Endothelial cell of umbilical vein (primary cell): ENCODE measurements at regions not wholly inside any gene's neighbourhood (a gene's known extent, or its start where the extent isn't known, plus 50 kb on each side); places are given as distances from the start of the nearest gene placed in this dataset.

ENCODE experiments used
- BruUV-seq: library from RNA; stranded (reverse); fragments of 400-500 nt; replicated peaks from 2 replicates; lab custom pipeline; 2021; lab: Mats Ljungman, UMichigan
- CTCF ChIA-PET: fragments of 300-600, 350-600 bp; sonication (Branson Sonifier 250); formaldehyde crosslinking; loops from one replicate; lab custom pipeline; 2021; ENCODE audit warnings: antibody characterized with exemption, inconsistent platforms; lab: Charles Lee
- POLR2A ChIA-PET: fragments of 300-600, 350-600 bp; sonication (Branson Sonifier 250); formaldehyde crosslinking; loops from one replicate; lab custom pipeline; 2021; ENCODE audit warnings: antibody characterized with exemption, inconsistent platforms; lab: Charles Lee
- DNase-seq: peaks from one replicate; pipeline ENCODE4 v3.0.0-alpha.2; 2011; ENCODE audit warnings: low read depth, low spot score
- FAIRE-seq: peaks from 2 replicates; lab custom pipeline; 2011; peaks lifted over from hg19 to GRCh38; lab: Jason Lieb, UNC
- H2AFZ ChIP-seq: 2 replicates; pipeline ENCODE4 v1.6.0; 2012; ENCODE audit warnings: low read depth, low read length, control low read depth, inconsistent platforms
- H3K27ac ChIP-seq: 2 replicates; pipeline ENCODE4 v1.5.1; 2011; ENCODE audit warnings: low read depth, mild to moderate bottlenecking, control low read depth, low read length, moderate library complexity; ENCODE audit not compliant: insufficient read depth
- H3K27me3 ChIP-seq, 2 experiments: 2 replicates each; pipeline versions ENCODE4 v1.6.0 to v1.6.1; 2011; ENCODE audit warnings: low read length in 2 of 2, mixed read lengths in 1 of 2; ENCODE audit not compliant: control insufficient read depth in 2 of 2, insufficient read depth in 2 of 2
- H3K36me3 ChIP-seq, 2 experiments: 2 replicates in 1 of 2; 3 replicates in 1 of 2; pipeline ENCODE4 v1.5.1; 2011; ENCODE audit warnings: low read length in 2 of 2, mild to moderate bottlenecking in 1 of 2, moderate library complexity in 1 of 2; ENCODE audit not compliant: control insufficient read depth in 2 of 2, insufficient read depth in 2 of 2; ENCODE audit errors: extremely low read depth in 1 of 2
- H3K4me1 ChIP-seq: 3 replicates; pipeline ENCODE4 v1.5.1; 2011; ENCODE audit warnings: mild to moderate bottlenecking, low read length; ENCODE audit not compliant: control insufficient read depth, insufficient read depth; ENCODE audit errors: extremely low read depth
- H3K4me2 ChIP-seq: 2 replicates; pipeline ENCODE4 v1.6.1; 2011; ENCODE audit warnings: low read length, control low read depth, mixed read lengths; ENCODE audit not compliant: insufficient read depth
- H3K4me3 ChIP-seq, 3 experiments: fragments of 200-600 bp in 1 of 3; sonication (generic), shearing (Covaris generic) in 1 of 3; replicated peaks in 1 of 3; 2 replicates each; pipeline ENCODE4 v1.5.1; 2011 to 2016; ENCODE audit warnings: control low read depth in 3 of 3, low read length in 3 of 3, mild to moderate bottlenecking in 2 of 3, inconsistent platforms in 1 of 3, low read depth in 1 of 3, moderate library complexity in 1 of 3; ENCODE audit not compliant: insufficient read depth in 1 of 3
- H3K79me2 ChIP-seq: 2 replicates; pipeline ENCODE4 v1.6.0; 2012; ENCODE audit warnings: low read length, inconsistent platforms; ENCODE audit not compliant: control insufficient read depth, insufficient read depth
- H3K9ac ChIP-seq: replicated peaks from 2 replicates; pipeline ENCODE3; 2011; ENCODE audit warnings: low read length, control low read depth; ENCODE audit not compliant: insufficient read depth; ENCODE audit errors: extremely low read depth
- H3K9me1 ChIP-seq: replicated peaks from 3 replicates; pipeline ENCODE4 v1.6.0; 2011; ENCODE audit warnings: mild to moderate bottlenecking, low read length; ENCODE audit not compliant: control insufficient read depth, insufficient read depth; ENCODE audit errors: extremely low read depth
- H3K9me3 ChIP-seq: replicated peaks from 2 replicates; pipeline ENCODE4 v1.5.1; 2012; ENCODE audit warnings: low read length, inconsistent platforms; ENCODE audit not compliant: control insufficient read depth, insufficient read depth
- H4K20me1 ChIP-seq: replicated peaks from 2 replicates; pipeline ENCODE3; 2011; ENCODE audit warnings: mild to moderate bottlenecking, low read length; ENCODE audit not compliant: control insufficient read depth, insufficient read depth; ENCODE audit errors: extremely low read depth
- CTCF ChIP-seq, 2 donors: IDR thresholded peaks; 1 replicate in 1 of 2; 2 replicates in 1 of 2; pipeline ENCODE4 v1.5.1; 2011; ENCODE audit warnings: low read length in 2 of 2, mild to moderate bottlenecking in 2 of 2, moderate library complexity in 2 of 2, control low read depth in 1 of 2, inconsistent platforms in 1 of 2, low read depth in 1 of 2; ENCODE audit not compliant: insufficient read depth in 1 of 2; ENCODE audit errors: extremely low read depth in 1 of 2
- EZH2 ChIP-seq: IDR thresholded peaks from 2 replicates; pipeline ENCODE4 v1.6.1; 2012; ENCODE audit warnings: borderline replicate concordance, low read depth, mild to moderate bottlenecking, moderate library complexity, low read length, inconsistent platforms; ENCODE audit not compliant: severe bottlenecking
- JUN ChIP-seq: IDR thresholded peaks from 2 replicates; pipeline ENCODE4 v1.6.1; 2011; ENCODE audit warnings: borderline replicate concordance, low read depth; ENCODE audit not compliant: insufficient read length, insufficient read depth
- MYC ChIP-seq: IDR thresholded peaks from one replicate; pipeline ENCODE4 v1.6.1; 2011; ENCODE audit warnings: mild to moderate bottlenecking, low read depth, low read length
- dilution Hi-C: fragments of 300-500 bp; cut with MboI; formaldehyde crosslinking; loops from one replicate; pipeline ENCODE4 v1.15.0; 2019; ENCODE audit warnings: low sequenced_read_pairs; ENCODE audit not compliant: extremely low pct_ligation_motif_present
- intact Hi-C: fragments of 100-400 bp; cut with micrococcal nuclease; formaldehyde crosslinking; loops from one replicate; pipeline ENCODE4 v1.10.0; 2022
- TF ChIP-seq, protein P1 (sequence below): IDR thresholded peaks from 2 replicates; pipeline ENCODE4 v1.6.1; 2011; ENCODE audit not compliant: insufficient read depth, insufficient read length

DNA sequence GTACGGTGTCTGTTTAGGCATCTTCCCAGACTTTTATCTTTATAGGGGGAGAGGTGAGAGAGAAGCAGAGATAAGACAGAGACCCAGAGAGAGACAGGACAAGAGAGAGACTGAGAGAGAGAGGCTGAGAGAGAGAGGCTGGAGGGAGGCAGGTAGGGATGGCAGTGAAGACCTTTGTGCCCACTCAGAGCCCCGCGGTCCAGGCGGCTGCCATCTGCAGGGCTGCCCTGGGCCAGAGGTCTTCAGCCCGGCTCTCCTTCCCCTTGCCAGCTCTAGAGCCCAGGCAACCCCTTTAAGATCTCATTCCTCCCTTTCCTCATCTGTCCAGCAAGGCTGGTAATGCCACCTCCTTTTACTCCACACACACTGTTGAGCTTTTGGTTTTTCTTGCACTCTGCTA lies 610.0 kb downstream of the GALR1 start:
- Histone ChIP-seq H3K4me3 (no peak overlapping the region), H3K79me2 (no peaks in the 10 kb centered on the region), H3K27me3 (no peaks in the 10 kb centered on the region), H3K36me3 (no peaks in the 10 kb centered on the region), H2AFZ (no peak overlapping the region), H3K9me3 (peaks cover 6% of the 10 kb centered on the region), H3K9me1 (no peaks in the 10 kb centered on the region), H3K27ac (no peak overlapping the region), H3K4me1 (no peaks in the 10 kb centered on the region), H3K4me2 (no peak overlapping the region), H3K9ac (no peak overlapping the region), H4K20me1 (no peaks in the 10 kb centered on the region)
- DNase-seq, result no peak
- POLR2A ChIA-PET, result no interaction called here
- TF ChIP-seq MYC (no peak), JUN (no peak)
- TF ChIP-seq, protein P1, sequence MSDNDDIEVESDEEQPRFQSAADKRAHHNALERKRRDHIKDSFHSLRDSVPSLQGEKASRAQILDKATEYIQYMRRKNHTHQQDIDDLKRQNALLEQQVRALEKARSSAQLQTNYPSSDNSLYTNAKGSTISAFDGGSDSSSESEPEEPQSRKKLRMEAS, result no peak
- BruUV-seq, result no TSS peak
- dilution Hi-C loops (no loop called here), intact Hi-C loops (no loop called here)
- CTCF ChIA-PET, result no interaction called here
- FAIRE-seq, result no peak

DNA sequence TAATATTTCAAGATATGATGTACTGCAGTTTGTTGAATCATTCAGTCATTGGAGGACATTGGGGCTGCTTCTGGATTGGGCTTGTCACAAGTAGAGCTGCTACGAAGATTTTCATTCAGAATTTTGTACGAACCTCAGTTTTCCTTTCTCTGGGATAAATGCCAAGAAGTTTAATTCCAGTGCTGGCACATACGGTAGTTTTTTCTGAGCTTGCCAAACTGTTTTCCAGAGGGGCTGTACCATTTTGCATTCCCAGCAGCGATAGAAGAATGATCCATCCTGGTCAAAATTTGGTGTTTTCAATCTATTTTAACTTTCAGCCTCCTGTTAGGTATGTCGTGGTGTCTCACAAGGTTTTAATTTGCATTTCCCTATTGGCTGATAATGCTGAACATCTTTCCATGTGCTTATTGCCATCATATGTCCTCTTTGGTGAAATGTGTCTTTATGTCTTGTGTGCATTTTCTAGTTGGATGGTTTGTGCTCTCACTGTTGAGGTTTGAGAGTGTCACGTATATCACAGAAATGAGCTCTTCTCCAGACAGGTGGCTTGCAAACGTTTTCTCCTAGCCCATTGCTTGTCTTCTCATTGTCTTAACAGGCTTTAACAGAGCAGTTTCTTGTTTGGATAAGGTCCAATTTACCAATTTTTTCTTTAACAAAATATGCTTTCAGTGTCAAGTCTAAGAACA lies 612.6 kb downstream of the GALR1 start:
- Histone ChIP-seq H3K4me1 (no peaks in the 10 kb centered on the region), H3K27ac (no peak overlapping the region), H3K36me3 (no peaks in the 10 kb centered on the region), H2AFZ (no peak overlapping the region), H4K20me1 (no peaks in the 10 kb centered on the region), H3K9me3 (peaks cover 9% of the 10 kb centered on the region), H3K4me3 (no peak overlapping the region), H3K79me2 (no peaks in the 10 kb centered on the region), H3K4me2 (no peak overlapping the region), H3K9me1 (no peaks in the 10 kb centered on the region), H3K9ac (no peak overlapping the region), H3K27me3 (no peaks in the 10 kb centered on the region)
- intact Hi-C loops, result no loop called here
- FAIRE-seq (no peak), DNase-seq (no peak)
- CTCF ChIA-PET, result no interaction called here
- dilution Hi-C loops, result no loop called here
- no TSS peak for BruUV-seq
- POLR2A ChIA-PET, result no interaction called here
- no peak for TF ChIP-seq JUN
- no peak for TF ChIP-seq EZH2
- no peak for TF ChIP-seq MYC
- no peak for TF ChIP-seq CTCF (IDR thresholded peaks at IDR 0.05; ENCODE audit: extremely low read depth in 1 of 2, insufficient read depth in 1 of 2, low read depth in 1 of 2, low read length in 2 of 2)
